GM21576 (cell line): ENCODE measurements at regions not wholly inside any gene's neighbourhood (a gene's known extent, or its start where the extent isn't known, plus 50 kb on each side); places are given as distances from the start of the nearest gene placed in this dataset.
"Not testable (repeated sequence)": the region's sequence is repeated elsewhere in the genome, so short reads cannot be mapped to it uniquely, and the experiment has no call there.

Source experiments
- ATAC-seq: cut with Tn5 transposase; IDR thresholded peaks from one replicate; pipeline ENCODE4 v1.9.1; 2021; ENCODE audit warnings: mild to moderate bottlenecking, moderate library complexity; ENCODE audit not compliant: unreplicated experiment

DNA sequence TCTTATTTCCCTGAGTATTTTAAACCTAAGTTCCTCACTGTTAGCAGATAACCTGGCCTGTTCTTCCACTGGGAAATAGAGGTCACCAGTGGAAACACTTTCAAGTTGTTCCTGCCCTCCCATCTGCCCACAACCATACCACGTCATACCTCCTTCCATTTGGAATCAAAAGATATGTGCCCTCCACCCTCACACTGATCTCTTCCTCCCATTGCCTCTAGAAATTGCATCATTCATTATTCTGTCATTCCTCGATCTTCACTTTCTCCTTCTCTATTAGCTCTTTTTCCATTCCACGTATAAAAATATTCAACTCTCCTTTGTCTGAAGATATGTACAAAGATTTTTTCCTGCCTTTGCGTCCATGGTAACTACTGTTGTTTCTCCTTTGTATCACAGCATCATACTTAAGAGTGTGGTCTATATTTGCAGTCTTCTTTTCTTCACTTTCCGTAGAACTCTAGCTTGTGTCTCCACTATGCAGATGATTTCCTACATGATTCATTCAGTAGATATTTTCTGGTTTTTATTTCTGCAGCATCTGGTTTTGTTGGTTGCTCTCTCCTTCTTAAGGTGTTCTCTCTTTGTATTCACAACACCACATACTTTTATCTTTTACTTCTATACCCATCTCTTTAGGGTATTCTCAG, 312.3 kb downstream of the REEP3 start:
- ATAC-seq, result no peak

DNA sequence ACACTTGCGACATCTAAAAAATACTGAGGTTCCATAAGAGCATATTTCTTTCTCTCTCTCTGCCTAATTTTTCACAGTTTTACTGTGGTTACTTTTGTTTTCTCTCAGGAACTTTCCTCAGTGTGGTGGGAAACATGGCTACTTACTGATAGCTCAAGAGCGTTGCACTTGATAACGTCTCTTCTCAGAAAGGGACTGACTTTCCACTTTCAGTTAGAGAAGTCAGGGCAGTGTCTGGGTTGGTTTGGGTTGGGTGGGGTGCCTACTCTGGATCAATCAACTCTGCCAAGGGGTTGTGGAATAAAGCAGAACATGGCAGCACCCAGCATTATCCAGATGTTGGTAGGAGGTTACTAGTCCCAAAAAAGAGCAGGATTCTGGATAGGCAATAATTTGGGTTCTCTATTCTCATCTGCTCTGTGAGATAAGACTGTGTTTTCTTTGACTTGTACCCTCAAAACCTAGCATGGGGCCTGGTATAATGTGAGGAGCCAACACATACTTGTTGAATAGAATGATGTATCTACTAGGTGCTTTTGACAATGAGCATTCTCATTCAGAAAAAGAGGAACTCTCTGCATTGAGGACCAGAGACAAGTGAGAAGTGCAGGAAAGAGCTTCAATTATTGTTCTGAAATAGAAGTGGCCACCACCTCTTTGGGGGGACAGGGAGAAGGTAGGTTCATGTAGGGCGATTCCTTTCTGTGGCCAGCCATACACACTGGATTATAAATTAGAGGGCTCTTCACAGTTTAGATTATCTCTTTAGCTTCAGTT, 315.7 kb downstream of the REEP3 start:
- ATAC-seq, result no peak

DNA sequence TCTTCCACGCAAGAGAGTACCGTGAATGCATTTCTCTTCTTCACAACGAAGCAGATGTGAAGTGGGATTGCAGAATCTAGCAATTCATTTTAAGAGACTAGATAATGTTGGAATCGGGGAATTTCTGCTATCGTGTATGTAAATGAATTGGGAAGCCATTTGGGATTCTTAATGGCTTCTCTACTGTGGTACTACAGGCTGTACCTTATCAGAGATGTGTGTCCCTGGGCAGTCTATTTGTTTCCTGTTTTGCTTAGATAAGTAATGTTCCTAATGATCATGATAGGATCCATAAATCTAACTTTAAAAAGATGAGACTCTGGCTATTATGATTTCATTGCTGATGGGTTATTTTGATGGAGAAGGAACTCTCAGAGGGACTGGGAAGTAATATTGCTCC, 320.6 kb downstream of the REEP3 start:
- ATAC-seq, result no peak

DNA sequence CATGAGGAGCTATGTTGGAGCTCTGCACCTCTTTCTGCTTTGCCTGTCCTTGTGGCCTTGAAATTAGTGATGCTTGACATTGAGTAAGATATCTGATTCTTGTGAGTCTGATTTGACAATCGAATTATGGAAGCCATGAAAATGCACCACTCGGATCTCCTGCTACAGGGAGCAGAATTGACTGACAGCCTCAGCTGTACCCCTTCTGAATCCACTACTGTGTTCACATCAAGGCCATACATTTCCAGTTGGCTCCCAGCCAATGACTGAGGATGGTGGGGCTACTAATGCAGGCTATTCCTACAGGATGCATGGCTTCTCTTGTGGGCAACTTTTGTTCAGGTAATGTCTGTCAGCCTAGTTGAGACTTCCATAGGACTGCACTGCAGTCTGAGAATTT, 321.9 kb downstream of the REEP3 start:
- ATAC-seq, result no peak

DNA sequence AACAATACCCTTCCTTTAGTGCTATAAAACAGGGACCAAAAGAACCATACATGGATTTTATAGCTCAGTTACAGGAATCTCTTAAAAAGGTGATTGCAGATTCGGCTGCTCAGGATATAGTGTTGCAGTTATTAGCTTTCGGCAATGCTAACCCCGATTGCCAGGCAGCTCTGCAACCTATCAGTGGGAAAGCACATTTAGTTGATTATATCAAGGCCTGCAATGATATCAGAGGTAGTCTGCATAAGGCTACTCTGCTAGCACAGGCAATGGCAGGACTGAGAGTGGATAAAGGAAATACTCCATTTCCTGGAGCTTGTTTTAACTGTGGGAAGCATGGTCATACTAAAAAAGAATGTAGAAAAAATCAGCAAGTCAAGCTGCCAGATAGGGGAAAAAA, 327.7 kb downstream of the REEP3 start:
- not testable (repeated sequence) for ATAC-seq

DNA sequence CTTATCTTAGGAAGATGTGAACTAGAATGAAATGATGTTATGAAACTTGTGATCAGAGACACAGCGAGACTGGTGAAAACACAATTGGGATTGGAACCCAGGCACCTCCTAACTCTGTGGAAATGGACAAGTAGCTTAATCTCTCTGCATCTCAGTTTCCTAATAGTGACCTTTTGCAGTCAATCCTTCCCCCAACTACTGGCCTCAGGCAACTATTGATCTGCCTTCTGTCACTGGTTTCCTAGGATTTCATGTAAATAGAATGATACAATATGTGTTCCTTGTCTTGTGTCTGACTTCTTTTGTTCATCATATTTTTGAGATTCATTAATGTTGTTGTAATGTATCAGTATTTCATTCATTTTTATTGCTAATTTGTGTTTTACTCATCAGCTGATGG, 341.7 kb downstream of the REEP3 start:
- no peak for ATAC-seq

DNA sequence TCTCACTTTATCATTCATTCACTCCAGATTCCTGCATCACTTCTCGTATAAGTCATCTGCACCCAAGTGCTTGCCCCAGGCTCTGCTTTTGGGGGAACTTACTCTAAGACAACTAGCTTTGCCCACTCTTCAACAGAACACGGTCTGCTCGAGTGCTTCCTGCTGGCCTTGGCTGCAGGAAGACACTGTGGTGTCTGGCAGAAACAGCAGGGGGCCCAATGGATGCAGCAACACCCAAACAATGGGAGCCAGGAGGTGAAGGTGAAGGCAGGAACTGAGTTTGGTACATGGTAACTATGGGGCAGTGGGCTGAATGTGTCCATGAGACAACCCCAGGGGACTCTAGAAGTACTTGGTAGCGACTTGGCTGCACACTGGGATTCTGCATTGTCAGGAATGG, 344.0 kb downstream of the REEP3 start:
- no peak for ATAC-seq

DNA sequence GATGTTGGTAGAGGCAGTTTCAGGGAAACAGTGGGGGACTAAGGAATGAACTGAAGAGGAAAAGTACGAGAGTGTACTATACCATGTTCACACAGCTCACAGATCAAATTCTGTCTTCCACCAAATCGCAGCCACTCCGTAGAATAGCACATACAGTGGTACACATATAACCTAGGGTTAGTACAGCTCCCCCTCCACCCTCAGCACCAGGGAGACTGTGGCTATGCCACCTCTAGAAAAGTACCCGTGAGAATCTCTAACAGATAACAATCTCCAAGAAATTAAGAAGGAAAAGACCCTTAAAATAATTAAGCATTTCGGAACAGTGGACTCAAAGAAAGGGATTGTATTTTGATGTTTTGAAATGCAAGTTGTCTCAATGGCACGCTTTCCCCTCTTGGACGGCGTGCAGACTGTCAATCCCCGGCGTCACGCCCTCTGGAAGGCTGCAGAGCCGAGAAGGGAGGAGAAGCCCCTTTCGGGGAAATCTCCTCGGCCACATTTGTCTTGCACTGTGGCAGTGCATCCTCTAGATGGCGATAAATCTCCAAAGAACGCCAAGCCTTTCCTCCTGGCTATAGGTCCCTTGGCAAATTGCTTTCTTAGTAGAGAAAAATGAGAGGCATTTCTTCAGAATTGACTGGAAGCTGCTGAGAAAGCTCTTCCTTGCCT, 345.0 kb downstream of the REEP3 start:
- peak; percentile 84 for ATAC-seq

DNA sequence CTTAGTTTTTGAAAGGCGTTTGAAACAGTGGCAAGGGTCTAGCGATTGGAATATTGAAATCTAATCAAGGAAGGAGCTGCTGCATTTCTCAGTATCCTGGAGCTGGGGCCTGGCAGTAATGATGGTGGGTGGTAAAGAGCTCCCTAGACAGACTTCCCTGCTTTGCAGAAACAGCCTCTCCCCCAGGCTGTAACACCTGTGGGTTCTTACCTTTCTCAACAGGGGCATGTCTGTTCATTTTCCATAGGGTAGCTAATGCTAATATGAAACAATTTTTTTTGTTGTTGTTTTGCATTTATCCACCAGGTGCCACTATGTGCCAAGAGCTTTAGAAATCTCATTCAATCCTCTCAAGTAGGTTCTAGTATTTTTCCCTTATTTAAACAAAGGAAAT, 345.5 kb downstream of the REEP3 start:
- ATAC-seq, result peak; percentile 66

DNA sequence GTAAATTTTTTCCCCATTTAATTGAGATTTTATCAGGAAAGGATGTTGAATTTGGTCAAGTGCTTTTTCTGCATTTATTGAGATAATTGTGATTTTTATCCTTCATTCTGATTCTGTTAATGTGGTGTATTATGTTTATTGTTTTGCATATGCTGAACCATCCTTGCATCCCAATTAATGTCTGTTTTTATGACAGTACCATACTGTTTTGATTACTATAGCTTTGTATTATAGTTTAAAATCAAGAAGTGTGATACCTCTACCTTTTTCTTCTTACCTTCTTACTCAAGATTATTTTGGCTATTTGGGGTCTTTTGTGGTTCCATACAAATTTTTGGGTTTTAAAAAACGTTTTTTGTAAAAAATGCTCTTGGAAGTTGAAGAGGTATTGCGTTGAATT, 357.2 kb downstream of the REEP3 start:
- ATAC-seq, result no peak

DNA sequence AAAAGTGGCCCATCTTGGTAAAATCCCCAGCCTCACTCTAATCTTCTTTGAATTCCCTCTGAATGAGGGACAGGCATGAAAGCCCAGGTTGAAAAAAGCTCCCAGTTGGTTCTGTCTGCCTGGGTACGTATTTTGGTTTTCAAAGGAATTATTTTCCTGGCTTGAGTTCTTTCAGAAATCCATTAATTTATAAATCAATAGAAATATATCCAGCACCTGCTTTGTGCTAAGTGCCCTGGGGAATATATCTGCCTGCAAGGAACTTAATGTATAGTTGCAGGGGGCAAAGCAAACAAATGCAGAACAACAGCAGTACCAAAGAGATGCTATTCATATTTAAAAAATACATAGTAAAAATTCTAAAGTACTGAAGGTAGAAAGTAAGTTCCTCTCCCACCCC, 362.7 kb downstream of the REEP3 start:
- no peak for ATAC-seq

DNA sequence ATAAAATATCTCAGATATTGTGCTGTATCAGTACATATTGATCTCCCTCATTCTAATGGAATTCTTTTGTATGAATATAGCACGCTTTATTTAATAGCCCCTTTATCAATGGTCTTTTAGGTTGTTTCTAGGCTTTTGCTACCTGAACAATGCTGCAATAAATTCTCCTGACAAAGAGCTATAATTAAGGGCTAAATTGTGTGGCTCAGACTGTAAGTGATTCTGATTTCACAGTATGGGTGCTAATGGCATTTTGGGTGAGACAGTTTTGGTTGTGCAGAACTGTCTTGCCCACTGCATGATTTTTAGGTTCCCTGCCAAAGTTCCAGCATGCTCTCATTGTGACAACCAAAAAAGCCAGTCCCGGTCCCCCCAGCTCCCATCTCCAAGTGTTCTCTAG, 363.2 kb downstream of the REEP3 start:
- ATAC-seq, result no peak

DNA sequence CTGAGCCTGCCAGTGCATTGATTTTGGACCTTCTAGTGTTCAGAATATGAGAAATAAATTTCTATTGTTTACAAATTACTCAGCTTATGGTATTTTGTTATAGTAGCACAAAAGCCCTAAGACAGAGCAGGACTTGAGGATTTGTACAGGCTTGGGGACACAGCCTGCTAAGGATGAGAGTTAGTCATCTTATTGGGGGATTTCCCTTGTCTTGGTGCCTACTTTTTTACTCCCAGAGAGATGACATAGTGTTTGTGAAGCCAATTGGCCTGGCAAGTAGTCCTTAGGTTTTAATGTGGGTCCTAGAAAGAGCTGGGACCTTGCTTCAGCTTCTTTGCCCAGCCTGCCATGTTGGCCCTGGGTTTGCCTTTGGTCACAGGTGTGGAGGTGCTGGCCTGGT, 364.0 kb downstream of the REEP3 start:
- no peak for ATAC-seq

DNA sequence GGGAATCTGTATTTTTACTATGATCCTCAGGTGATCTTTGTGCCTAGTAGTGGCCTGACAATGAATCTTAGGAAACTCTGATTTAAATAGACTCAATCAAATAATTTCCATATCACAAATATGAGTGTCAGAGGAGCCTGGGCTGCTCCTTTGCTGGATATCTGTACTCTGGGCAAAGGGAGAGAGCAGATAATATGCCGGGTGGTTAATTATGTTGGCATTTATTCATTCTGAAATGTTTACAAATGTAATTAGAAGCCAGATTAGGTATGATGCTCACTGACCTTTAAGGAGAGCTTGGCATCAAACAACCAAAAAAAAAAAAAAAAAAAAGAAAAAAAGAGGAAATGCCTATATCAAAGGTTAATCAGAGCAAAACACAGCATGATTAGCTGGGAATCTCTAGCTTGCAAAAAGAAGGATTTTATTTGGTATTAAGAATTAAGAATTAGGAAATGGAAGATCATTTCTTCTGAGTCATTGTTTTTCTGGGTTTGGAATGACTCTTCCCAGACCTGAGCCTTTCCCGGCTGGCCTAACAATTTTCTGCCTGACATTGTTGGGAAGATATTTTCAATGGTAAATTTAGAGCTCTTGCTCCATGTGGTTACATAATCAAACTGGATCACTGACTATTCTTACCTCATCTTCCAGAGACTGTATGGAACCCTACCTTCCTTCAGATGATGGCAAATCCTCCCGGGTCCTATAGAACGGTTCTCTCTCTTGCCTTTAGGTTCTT, 365.3 kb downstream of the REEP3 start:
- ATAC-seq, result no peak

DNA sequence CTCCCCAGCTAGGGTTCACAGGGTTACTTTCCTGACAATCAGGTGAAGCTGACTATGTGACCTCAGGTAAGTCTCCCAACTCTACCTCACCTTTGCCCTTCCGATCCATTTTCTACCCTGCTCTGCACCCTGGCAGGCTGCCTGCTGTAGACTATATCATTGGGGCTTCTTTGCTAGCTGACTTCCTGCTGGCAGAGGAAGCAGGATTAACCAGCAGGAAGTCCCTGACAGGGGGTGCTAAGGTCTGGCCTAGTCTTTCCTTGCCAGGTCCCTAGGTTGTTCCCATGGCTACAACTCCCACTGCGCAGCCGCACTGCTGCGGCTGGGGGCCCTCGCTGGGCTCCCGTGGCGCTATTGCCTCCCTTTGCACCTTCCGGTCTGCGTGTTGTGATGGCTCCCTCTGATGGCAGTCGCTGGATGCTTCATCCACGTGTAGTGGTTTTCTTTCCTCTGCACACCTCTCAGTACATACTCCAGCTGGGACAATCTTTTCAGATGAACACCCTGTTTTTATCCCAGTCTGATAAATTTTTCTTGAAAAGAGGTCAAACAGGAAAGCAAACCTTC, 365.9 kb downstream of the REEP3 start:
- ATAC-seq, result no peak

DNA sequence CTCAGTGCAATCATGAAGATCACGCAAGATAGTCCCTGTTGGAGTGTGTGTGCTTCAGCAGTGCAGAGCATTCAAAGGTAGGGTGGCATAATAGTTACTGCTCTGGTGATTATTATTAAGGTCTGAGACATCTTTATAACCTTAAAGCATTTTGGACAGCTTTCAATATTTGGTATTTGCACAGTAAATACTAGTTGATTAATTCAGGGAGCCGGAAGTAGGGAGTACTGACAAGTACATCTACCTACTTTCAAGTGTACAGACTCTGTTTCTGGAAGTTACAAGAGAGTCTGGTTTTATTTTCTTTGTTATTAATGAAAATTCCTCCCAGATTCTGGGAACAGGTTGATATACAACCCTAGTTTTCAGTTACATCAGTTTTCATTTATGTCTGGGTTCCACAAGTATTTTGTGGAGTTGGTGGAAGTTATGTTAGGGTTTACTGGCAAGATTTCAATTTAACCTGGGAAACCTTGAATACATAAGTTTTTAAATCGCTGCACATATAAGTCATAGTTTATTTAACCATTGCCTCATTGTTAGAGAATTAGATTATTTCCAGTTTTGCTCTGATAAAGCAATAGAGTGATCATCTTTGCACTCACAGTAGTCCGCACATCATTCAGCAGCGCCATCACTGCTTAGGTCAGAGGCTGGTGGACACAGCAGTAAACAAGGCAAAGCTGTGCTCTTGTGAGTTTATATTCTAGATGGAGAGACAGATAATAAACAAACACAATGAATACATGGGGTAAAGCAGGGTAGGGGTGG, 366.6 kb downstream of the REEP3 start:
- ATAC-seq, result no peak

DNA sequence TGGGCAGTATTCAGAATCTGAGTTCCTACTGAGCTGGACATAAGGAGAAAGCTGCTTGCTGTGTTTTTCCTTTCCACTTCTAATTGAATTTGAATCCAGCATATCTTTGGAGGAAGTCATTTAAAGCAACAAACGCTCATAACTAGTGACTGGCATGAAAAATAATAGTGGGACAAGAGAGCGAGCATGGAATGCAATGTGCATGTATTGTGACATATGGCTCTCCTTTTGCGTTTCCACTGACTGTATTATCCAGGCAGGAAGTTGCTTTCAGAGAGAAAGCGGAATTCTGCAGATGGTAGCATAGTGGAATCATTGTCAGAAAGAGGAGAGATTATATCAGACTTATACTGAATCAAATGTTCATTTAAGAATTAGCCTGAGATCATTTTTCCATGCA, 368.6 kb downstream of the REEP3 start:
- ATAC-seq, result no peak

DNA sequence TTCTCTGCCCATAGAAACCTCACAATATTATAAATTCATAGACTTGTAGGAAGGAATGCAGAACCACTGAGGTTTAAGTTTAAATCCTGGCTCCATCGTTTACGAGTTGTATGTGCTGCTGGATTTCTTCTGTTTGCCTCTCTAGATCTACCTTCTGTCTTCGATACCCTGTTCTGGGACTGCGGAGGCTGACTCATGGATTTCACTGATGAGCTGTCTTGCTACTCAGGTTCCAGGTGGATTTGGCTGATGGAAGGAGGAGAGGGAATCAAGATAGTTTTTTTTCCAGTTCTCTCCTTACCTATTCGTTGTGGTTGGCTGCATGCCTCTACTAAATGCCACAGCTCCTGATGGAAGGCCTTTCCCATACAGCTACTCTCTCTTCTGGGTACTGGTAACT, 375.8 kb downstream of the REEP3 start:
- ATAC-seq, result no peak

DNA sequence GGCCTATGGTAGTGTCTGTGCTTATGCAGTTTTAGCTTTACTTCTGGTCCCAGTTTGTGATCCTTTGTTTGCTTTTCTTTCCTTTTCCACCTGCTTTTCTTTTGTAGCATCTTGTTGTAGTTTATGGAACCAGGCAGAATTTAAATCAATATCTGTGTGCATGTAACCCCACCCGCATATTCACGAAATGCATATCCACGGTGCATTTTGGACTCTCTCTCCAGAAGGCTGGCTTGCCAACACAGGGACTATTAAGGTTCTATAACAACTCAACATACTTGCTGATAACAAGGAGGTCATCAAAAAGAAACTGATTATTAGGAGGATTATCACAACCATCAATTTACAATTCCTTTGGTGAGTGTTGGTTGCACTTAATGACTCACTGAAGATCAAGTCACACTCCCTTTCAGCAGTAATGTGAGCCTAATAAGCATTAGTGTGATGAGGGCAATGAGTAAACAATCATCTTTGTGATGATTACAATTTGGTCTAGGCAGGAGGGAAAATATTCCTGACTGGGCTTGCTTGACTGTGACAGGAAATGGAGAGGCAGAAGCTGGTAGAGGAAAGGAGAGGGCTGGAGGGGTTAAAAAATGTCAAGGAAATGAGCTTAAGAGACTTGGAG, 378.6 kb downstream of the REEP3 start:
- ATAC-seq, result no peak

DNA sequence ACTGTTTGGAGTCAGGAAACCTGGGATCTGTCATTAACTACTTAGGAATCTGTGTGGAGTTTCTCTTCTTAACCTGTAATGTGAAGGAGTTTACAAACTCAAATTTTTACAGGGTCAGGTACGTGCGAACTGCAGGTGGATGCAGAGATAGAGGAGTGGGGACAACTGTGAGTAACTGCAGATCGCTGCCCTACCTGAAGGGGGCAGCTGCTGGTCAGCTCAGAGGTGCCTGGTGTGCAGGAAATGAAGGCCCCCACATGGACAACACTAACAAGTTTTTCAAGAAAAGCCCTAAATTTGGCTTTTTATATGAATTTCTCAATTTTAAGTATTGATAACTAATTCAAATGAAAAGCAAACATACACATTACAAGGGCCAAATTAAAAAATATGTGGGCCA, 380.0 kb downstream of the REEP3 start:
- ATAC-seq, result no peak
